ENCODE measurements at regions not wholly inside any gene's neighbourhood (a gene's known extent, or its start where the extent isn't known, plus 50 kb on each side); places are given as distances from the start of the nearest gene placed in this dataset.

GRCh38 chr10:28054228-28054860 is 55.5 kb upstream of the ODAD2 start:
- no peak for DNase-seq

GRCh38 chr10:28049286-28049685 is 50.4 kb upstream of the ODAD2 start:
- DNase-seq: no peak
